A673 (cell line): ENCODE measurements at regions not wholly inside any gene's neighbourhood (a gene's known extent, or its start where the extent isn't known, plus 50 kb on each side); places are given as distances from the start of the nearest gene placed in this dataset.

ENCODE experiments used
- EZH2 ChIP-seq: fragments of 200-600 bp; sonication (generic); IDR thresholded peaks from 2 replicates; pipeline ENCODE4 v1.6.1; 2017; ENCODE audit warnings: borderline replicate concordance, low read depth, mild to moderate bottlenecking, mixed read lengths, antibody characterized with exemption, low read length; ENCODE audit not compliant: poor library complexity, severe bottlenecking
- TF ChIP-seq, protein P1 (sequence below): fragments of 300-800, 200-600 bp; sonication (generic); conservative IDR thresholded peaks from 2 replicates; pipeline ENCODE4 v1.5.1; 2017; ENCODE audit warnings: low read depth, mild to moderate bottlenecking, antibody characterized with exemption, low read length, moderate library complexity, mixed read lengths

DNA sequence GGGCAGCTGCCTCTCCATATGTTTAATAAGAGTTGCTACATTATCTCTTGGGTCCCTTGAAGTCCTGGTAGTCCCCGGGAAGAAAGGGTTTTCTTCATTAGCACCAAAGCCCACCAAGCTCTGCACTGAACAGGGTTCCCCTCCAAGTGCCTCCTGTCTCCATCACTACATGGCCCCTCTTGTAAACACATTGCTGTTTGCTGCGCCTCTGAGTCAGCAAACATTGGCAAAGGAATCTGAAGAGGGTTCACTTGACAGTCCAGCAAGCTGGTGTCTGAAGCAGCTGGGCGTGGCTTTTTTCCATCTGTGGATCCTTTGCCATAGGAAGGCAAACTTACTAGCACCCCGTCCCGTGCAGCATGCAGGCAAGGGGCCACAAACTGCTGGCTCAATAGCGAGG lies 82.8 kb downstream of the TEX51 start:
- TF ChIP-seq EZH2 = no peak
- TF ChIP-seq, protein P1, sequence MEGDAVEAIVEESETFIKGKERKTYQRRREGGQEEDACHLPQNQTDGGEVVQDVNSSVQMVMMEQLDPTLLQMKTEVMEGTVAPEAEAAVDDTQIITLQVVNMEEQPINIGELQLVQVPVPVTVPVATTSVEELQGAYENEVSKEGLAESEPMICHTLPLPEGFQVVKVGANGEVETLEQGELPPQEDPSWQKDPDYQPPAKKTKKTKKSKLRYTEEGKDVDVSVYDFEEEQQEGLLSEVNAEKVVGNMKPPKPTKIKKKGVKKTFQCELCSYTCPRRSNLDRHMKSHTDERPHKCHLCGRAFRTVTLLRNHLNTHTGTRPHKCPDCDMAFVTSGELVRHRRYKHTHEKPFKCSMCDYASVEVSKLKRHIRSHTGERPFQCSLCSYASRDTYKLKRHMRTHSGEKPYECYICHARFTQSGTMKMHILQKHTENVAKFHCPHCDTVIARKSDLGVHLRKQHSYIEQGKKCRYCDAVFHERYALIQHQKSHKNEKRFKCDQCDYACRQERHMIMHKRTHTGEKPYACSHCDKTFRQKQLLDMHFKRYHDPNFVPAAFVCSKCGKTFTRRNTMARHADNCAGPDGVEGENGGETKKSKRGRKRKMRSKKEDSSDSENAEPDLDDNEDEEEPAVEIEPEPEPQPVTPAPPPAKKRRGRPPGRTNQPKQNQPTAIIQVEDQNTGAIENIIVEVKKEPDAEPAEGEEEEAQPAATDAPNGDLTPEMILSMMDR = no peak
